Osteoblast (primary cell): ENCODE measurements at regions not wholly inside any gene's neighbourhood (a gene's known extent, or its start where the extent isn't known, plus 50 kb on each side); places are given as distances from the start of the nearest gene placed in this dataset.

Experiments
- DNase-seq: peaks from one replicate; pipeline ENCODE4 v3.0.0; 2011; ENCODE audit warnings: low spot score, mixed read lengths; ENCODE audit not compliant: insufficient read length; ENCODE audit errors: missing footprints
- H2AFZ ChIP-seq: 2 replicates; pipeline ENCODE4 v1.6.0; 2011; ENCODE audit warnings: mild to moderate bottlenecking, low read length
- H3K27ac ChIP-seq: 2 replicates; pipeline ENCODE4 v1.5.1; 2011; ENCODE audit warnings: mild to moderate bottlenecking, low read depth, low read length, moderate library complexity
- H3K27me3 ChIP-seq: 2 replicates; pipeline ENCODE4 v1.6.0; 2012; ENCODE audit warnings: mild to moderate bottlenecking, control low read depth, inconsistent platforms, low read length, moderate library complexity; ENCODE audit not compliant: insufficient read depth
- H3K36me3 ChIP-seq: 2 replicates; pipeline ENCODE4 v1.5.1; 2011; ENCODE audit warnings: mild to moderate bottlenecking, low read length, control low read depth, moderate library complexity; ENCODE audit not compliant: insufficient read depth
- H3K4me1 ChIP-seq: 2 replicates; pipeline ENCODE4 v1.5.1; 2011; ENCODE audit warnings: mild to moderate bottlenecking, low read length, control low read depth, moderate library complexity; ENCODE audit not compliant: insufficient read depth
- H3K4me2 ChIP-seq: 2 replicates; pipeline ENCODE4 v1.6.0; 2011; ENCODE audit warnings: mild to moderate bottlenecking, low read length; ENCODE audit not compliant: insufficient read depth
- H3K4me3 ChIP-seq: fragments of 200-600 bp; sonication (generic); 3 replicates; pipeline ENCODE4 v1.5.1; 2012; ENCODE audit warnings: mild to moderate bottlenecking, low read length, inconsistent platforms; ENCODE audit not compliant: insufficient read depth
- H3K79me2 ChIP-seq: 2 replicates; pipeline ENCODE4 v1.6.0; 2012; ENCODE audit warnings: mild to moderate bottlenecking, low read length, control low read depth, inconsistent platforms; ENCODE audit not compliant: insufficient read depth
- H3K9me3 ChIP-seq: 2 replicates; pipeline ENCODE4 v1.5.1; 2011; ENCODE audit warnings: low read depth, low read length, control low read depth
- H4K20me1 ChIP-seq: 2 replicates; pipeline ENCODE4 v1.6.0; 2012; ENCODE audit warnings: mild to moderate bottlenecking, low read length, control low read depth; ENCODE audit not compliant: insufficient read depth
- CTCF ChIP-seq: IDR thresholded peaks from 2 replicates; pipeline ENCODE4 v1.5.1; 2011; ENCODE audit warnings: mild to moderate bottlenecking, low read depth, low read length, moderate library complexity; ENCODE audit errors: extremely low read depth

- DNase-seq: peak; percentile 59
- Histone ChIP-seq H3K4me2 (peak overlapping the region; percentile 67), H3K4me3 (no peak overlapping the region), H3K36me3 (no peaks in the 10 kb centered on the region), H3K79me2 (no peaks in the 10 kb centered on the region), H3K27me3 (no peaks in the 10 kb centered on the region), H4K20me1 (no peaks in the 10 kb centered on the region), H3K27ac (peak overlapping the region; percentile 95), H2AFZ (no peak overlapping the region), H3K4me1 (peaks cover 34% of the 10 kb centered on the region), H3K9me3 (no peaks in the 10 kb centered on the region)
- no peak for TF ChIP-seq CTCF
These were observed 366.0 kb downstream of the C16orf95 start for GRCh38 chr16:86951041-86951822.

GRCh38 chr16:86951831-86952598 is 365.2 kb downstream of the C16orf95 start:
- no peaks in the 10 kb centered on the region for H3K36me3 ChIP-seq
- no peaks in the 10 kb centered on the region for H4K20me1 ChIP-seq
- no peaks in the 10 kb centered on the region for H3K9me3 ChIP-seq
- no peaks in the 10 kb centered on the region for H3K27me3 ChIP-seq
- no peak for TF ChIP-seq CTCF
- H3K4me1 ChIP-seq: peaks cover 28% of the 10 kb centered on the region
- peak overlapping the region; percentile 3 for H3K4me3 ChIP-seq
- H3K79me2 ChIP-seq: no peaks in the 10 kb centered on the region
- peak overlapping the region; percentile 62 for H2AFZ ChIP-seq
- H3K27ac ChIP-seq: peak overlapping the region; percentile 95
- peak; percentile 97 for DNase-seq
- peak overlapping the region; percentile 67 for H3K4me2 ChIP-seq

GRCh38 chr16:86952769-86953168 is 364.4 kb downstream of the C16orf95 start:
- Histone ChIP-seq H3K36me3 (no peaks in the 10 kb centered on the region), H3K79me2 (no peaks in the 10 kb centered on the region), H3K27ac (peak overlapping the region; percentile 95), H3K4me2 (peak overlapping the region; percentile 67), H2AFZ (peak overlapping the region; percentile 2), H3K4me3 (peak overlapping the region; percentile 3), H3K27me3 (no peaks in the 10 kb centered on the region), H3K9me3 (no peaks in the 10 kb centered on the region), H3K4me1 (peaks cover 28% of the 10 kb centered on the region), H4K20me1 (no peaks in the 10 kb centered on the region)
- no peak for TF ChIP-seq CTCF
- DNase-seq: peak; percentile 87
